Esophagus squamous epithelium (tissue), 4 donors: ENCODE measurements at regions not wholly inside any gene's neighbourhood (a gene's known extent, or its start where the extent isn't known, plus 50 kb on each side); places are given as distances from the start of the nearest gene placed in this dataset.

ENCODE experiments used
- CTCF ChIP-seq, 6 experiments: fragments of 450-650 bp in 4 of 6; fragments of 200-600 bp in 2 of 6; sonication (generic) in 2 of 6; IDR thresholded peaks; one replicate each; pipeline ENCODE4 v1.5.1; 2016 to 2019; ENCODE audit warnings: antibody characterized with exemption in 6 of 6, mild to moderate bottlenecking in 4 of 6, moderate library complexity in 4 of 6
- POLR2A ChIP-seq, 4 donors: fragments of 450-650 bp; IDR thresholded peaks; one replicate each; pipeline ENCODE4 v1.6.1; 2017; ENCODE audit warnings: antibody characterized with exemption in 4 of 4, mild to moderate bottlenecking in 4 of 4, moderate library complexity in 3 of 4

- no peak for TF ChIP-seq CTCF (IDR thresholded peaks at IDR 0.05)
- no peak for TF ChIP-seq POLR2A (IDR thresholded peaks at IDR 0.05)
These were observed 129.9 kb upstream of the HS6ST1 start for GRCh38 chr2:128448331-128449225.
